RCC 7860 (cell line): ENCODE measurements at regions not wholly inside any gene's neighbourhood (a gene's known extent, or its start where the extent isn't known, plus 50 kb on each side); places are given as distances from the start of the nearest gene placed in this dataset.
"Not testable (repeated sequence)": the region's sequence is repeated elsewhere in the genome, so short reads cannot be mapped to it uniquely, and the experiment has no call there.

ENCODE experiments used
- DNase-seq: peaks from one replicate; pipeline ENCODE4 v3.0.0-alpha.2; 2015; ENCODE audit warnings: low spot score
- FAIRE-seq: peaks from 2 replicates; lab custom pipeline; 2012; peaks lifted over from hg19 to GRCh38; lab: Jason Lieb, UNC

DNA sequence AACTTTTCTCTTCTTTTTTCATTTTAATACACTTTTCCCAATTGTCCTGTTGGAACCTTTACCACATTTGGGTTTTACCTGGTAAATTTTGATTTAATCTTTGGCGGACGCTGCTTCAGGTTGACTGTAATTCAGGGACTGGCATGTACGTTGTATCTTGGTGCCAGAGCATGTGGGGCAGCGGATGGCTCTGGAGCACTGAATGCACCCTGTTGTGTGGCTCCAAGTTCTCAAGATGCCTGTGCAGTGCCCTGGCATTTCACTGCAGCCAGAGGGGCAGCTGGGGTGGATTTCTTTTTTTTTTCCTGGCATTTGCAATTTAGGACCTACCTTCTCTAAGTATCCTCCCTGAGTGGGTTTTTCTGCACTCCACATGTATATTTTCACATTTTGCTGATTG is 242.2 kb downstream of the BLID start:
- DNase-seq (no peak), FAIRE-seq (no peak)

DNA sequence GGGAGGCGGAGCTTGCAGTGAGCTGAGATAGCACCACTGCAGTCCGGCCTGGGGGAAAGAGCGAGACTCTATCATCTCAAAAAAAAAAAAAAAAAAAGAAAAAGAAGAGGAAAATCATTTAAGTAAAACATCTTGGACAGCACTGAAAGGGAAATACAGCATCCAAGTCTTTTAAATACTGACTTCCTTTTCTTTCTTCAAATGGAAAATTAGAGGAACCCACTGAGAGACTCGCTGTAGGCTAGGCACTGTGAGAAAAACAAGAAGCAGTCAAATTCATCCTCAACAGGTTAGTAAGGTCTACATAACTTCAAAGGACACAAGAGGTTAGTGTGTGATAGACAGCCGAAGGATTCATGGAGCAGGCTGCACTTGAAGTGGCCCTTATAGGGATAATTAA is 243.7 kb downstream of the BLID start:
- no peak for FAIRE-seq

DNA sequence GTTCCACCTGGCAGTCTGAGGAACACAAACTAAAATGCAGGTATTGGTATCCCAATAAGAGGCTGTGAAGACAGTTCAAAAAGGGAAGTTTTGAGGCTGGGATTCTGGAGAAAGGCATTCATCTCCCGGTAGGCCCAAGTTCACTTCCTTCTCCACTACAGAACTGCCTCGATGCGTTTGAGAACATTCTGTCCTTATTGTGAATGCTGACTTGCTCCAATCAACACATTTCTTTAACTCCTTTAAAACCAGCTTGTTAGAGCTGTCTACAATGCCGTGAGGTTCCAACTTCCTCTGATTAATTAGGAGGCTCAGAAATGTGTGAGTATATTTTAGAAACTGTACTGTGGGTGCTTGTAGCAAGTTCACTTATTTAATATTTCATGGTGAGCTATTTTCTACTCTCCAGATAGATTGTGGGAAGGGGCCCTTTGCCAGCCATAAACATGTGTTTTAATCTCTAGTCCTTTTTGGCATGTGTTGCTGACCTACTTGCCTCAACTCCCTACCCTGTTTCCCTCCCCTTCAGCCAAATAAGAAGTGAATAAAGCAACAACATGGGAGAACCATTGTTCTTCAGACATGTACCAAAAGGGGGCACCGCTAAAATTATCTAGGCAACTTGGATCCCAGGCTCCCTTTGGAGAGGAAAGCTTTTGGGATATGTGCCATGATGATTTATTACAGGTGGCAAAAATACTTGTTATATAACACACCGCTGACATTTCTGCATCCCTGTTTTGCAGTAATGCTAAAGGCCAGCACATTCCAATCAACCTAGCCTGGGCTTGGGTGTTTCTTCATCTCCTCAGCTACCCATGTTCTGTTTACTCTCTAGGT is 245.6 kb downstream of the BLID start:
- FAIRE-seq (no peak), DNase-seq (no peak)

More for the DNA sequence above, 243.7 kb downstream of the BLID start:
- no peak for DNase-seq

DNA sequence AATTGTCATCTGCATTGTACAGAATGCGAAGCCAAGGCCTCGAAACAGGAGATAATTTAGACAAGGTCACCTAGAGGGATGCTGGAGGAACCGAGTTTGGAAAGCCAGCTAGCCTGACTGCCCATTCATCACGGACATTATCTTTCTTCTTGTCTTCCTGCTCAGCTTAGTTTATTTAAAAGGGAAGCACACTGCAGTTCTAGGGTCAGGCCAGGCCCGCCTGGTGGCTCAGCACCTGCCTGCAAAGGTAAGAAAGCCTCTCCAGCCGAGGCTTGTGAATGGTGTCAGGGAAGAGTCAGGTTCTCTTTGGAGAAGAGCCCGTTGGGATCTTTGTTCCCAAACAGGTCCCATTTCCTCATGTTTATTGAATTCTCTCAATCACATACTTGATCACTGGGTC is 246.5 kb downstream of the BLID start:
- DNase-seq (no peak), FAIRE-seq (no peak)

DNA sequence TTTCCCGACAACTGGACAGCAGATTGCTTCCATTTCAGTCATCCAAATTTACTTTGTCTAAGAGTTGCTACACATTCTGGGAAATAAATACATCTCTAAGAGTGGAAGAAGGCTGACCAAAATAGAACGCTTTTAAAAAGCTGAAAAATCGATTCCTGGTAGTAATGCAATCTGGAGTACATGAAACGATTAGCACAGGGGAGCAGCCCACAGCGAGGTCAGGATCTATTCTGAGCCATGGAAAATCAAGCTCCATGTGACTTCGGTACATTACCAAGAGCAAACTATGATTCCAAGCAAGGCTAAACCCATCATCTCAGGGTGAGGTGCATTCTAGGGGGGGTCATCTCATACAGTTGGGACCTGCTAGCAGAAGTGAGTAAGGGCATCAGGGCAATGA is 249.3 kb downstream of the BLID start:
- no peak for DNase-seq
- FAIRE-seq: no peak

DNA sequence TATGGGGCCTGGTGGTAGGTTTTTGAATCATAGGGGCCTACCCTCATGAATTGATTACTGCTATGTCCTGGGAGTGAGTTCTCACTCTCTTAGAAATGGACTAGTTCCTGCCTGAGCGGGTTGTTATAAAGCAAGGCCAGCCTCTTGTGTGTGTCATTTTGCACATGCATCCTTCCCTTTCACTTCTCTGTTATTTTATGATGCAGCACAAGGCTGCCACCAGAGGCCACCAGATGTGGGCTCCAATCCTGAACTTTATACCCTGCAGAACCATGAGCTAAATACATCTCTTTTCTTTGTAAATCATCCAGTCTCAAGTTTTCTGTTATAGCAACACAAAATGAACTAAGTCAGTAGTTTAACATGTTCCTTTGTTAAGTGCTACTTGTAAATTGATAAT is 251.4 kb downstream of the BLID start:
- FAIRE-seq: no peak
- DNase-seq: no peak

DNA sequence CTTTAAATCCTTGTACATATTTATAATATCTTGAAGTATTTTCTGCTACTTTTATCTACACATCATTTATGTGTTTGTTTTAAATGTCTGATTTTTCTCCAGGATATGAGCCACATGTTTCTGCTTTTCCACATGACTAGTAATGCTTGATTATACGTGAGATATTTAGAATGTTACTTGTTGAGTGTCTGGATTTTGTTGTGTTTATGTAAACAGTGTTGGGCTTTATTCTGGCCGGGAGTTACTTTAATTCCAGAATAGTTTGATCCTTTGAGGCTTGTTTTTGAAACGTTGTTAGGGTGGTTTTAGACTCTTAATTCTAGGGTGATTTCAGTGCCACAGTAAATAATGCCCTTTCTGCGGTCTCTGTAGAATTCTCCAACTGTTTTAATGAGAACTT is 252.9 kb downstream of the BLID start:
- FAIRE-seq (no peak), DNase-seq (no peak)

DNA sequence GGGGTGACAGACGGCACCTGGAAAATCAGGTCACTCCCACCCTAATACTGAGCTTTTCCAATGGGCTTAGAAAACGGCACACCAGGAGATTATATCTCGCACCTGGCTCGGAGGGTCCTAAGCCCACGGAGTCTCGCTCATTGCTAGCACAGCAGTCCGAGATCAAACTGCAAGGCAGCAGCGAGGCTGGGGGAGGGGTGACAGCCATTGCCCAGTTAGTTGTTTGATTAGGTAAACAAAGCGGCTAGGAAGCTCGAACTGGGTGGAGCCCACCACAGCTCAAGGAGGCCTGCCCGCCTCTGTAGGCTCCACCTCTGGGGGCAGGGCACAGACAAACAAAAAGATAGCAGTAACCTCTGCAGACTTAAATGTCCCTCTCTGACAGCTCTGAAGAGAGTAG is 260.9 kb downstream of the BLID start:
- not testable (repeated sequence) for FAIRE-seq, DNase-seq

DNA sequence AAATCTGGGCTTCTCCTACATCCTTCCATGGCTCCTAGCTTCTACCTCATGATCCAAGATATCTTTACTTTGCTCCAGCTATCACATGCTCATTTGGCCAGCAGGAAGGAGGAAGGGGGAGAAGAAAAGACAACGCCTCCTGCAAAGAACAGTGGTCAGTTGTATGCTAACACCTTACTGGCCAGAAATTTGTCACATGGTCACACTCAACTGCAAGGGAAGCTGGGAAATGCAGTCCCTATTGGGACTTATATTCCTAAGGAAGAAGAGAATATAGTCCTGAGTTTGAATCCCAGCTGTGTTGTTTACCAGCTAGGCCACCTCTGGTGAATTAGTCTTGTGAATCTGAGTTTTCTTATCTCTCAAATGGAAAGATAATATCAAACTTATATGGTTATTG is 272.0 kb downstream of the BLID start:
- FAIRE-seq (no peak), DNase-seq (no peak)

DNA sequence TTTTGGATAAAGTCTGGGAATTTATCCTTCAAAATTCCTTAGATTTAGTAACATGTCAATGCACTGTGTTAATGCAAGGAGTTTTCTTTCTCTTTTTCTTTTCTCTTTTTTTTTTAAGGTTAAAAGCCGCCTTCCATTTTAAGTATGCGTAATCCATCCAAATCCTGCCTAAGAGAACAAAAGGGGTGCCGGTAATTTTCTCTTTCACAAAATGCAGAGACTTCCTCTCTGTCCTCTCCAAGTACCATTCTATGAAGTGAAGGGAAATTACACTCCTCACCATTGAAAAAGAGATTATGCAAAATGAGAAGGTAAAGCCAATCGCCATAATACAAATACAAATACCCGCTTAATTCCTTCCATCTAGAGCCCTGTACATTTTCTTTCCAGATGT is 273.8 kb downstream of the BLID start:
- FAIRE-seq (no peak), DNase-seq (no peak)

DNA sequence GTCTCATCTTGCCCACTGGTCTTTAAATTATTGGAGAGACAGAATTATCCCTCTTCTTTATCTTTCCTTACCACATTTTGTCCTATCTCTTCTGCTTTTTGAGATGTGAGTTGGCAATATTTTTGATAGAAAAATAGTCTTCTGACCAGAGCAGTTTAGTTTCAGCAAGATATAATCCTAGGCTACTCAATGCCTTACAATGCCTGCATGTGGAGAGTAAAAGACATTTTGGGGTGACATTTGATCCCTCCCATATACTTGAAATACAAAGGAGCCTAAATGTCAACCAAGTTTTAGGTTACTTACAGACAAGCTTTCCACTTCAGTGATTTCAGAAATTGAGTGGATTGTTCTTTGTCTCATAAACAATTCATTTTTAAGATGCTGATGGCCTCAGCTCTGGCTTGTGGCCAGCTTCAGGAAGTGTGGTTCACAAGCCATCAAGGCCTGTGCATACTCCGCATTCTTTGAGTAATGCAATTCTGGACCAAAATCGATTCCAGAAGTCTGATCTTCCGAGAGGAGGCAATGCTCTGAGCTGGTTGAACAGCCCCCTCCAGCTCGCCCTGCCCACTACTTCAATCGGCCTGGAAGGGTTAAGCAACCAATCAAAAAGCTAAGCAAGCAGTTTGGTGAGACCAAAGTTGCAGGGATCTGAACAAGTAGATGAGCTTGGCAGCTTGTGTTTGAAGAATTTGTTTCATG is 274.4 kb downstream of the BLID start:
- FAIRE-seq: no peak
- no peak for DNase-seq

DNA sequence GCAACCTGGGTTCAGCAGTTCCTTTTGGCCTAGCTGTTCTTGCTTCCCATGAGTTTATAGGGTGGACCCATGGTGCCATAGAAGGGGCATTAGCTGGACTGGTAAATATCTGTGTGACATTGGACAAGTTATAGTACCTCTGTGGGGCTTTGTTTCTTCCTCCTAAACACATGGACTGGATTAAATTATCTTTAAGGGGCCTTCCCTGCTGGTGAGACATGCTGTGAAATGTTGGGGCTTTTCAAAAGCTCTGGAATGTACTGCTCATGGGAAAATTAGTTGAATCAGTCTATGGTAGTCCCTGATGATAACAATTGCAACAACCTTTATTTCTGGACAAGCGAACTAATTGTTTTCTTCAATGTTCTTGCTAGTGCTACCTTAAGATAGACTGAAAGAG is 276.2 kb downstream of the BLID start:
- no peak for FAIRE-seq
- DNase-seq: no peak

DNA sequence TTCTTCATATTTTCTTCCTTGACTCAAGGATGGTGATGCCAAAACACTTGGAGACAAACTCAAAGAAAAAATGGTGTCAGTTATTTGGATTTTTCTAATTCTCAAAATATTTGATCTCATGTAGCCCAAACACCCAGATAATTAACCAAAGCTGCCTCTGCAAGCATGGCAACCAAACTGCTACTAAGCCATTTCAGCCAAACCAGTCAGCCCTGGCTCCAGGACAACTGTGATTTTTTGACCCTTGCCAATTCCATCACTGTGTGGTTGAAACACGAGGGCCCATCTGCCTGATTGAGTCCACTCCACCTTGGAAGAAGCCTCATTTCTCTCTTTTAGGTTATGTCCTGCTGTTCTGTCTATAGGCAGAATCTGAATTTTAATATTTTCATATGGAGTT is 277.4 kb downstream of the BLID start:
- DNase-seq (no peak), FAIRE-seq (no peak)

DNA sequence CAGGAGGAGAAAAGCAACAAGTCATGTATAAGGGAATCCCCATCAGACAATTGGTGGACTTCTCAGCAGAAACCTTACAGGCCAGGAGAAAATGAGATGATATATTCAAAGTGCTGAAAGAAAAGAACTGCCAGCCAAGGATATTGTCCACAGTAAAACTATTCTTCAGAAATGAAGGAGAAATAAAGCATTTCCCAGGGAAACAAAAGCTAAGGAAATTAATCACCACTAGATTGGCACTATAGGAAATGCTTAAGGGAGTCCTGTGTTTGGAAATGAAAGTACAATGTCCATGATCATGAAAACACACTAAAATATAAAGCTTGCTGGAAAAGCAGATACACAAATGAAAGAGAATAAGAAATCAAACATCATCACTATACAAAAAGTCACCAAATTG is 282.0 kb downstream of the BLID start:
- DNase-seq: no peak
- no peak for FAIRE-seq

DNA sequence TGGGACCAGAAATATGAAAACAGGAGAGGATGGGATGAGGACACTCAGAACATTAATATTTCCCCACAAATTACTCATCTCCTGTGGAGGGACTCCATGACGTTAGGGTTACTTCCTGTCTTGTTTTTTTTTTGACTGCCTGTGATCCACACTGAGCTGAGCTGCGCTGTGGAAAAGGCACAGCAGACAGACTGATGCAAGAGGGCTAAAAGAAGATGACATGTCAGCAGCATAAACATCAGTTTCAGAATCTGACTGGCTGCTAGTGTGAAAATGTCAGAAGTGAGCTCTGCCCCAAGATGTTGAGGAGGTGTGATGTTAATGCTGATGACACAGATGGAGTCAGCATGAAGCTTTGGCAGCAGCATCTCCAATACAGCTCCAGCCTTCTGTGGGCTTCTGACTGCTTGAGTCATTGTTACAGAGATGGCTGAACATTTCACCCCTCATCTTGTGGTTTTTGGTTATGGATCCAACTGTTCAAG is 286.8 kb downstream of the BLID start:
- no peak for FAIRE-seq
- peak; percentile 10 for DNase-seq

DNA sequence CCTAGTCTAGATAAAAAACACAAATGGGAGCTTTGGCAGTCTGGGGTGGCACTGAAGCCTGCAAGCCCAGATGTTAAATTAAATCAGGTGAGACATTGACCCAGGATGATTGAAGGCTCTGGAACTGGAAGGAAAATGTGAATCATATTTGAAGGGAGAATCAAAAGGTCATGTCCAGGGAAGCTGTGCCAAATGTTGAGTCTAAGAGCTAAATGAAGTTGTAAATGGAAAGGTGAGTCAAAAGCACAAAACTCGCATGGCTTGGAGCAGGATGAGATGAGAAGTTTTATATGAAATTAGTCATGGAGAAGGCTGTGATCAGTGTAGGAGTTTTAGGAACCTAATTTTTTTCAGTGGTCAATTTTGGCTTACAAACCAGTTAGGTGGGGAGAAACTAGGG is 301.1 kb downstream of the BLID start:
- FAIRE-seq (no peak), DNase-seq (no peak)

DNA sequence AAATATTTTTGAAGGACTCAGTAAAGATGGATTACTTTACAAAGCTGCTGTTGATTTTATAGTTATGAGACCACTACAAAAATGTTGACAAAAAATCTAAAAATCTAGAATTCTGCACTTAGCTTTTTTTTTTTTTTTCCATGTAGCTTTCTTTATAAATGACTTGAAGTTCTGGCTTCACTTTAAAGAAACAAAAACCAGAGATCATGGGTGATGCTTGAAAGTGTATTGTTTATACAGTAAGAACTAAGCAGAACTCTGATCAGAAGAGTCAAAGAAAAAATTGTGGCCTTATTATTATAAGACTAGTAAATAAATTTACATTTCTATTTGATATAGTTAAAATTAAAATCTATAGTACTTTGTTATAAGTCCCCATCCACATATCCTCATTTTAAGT is 301.7 kb downstream of the BLID start:
- DNase-seq (no peak), FAIRE-seq (no peak)

DNA sequence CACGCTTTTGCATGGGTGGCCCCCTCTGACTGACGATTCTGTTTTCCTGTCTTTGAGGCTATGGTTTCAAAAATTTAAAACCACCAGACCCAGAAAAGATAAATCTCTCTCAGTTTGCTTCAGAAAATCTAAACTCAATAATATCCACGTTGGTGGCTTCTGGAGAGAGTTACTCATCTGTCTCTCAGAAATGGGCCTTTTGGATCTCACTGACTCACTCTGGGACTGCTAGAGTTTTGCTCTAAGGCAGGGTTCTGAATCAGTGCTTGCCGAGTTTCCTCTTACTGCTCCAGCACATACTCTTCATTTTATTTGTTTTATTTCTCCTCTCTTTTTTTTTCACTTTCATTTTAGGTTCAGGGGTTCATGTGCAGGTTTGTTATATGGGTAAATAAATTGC is 305.7 kb downstream of the BLID start:
- FAIRE-seq: no peak
- no peak for DNase-seq

DNA sequence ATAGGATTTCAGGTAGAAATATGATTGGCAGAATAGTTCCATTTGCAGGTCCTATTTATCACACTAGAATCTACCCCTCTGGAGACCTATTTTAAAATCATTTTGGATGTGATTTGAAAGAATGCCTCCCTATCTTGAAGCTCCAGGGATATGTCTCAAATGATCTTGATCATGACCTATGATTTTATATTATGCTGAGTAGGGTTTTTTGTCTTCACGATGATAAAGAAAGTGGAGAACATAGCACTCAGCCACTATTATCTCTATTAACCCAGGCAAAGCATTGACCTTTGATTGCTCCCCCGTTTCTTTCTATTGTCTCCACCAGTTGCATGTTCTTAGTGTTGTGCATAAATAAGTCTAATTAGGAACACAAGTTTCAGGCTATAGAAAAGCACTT is 307.9 kb downstream of the BLID start:
- FAIRE-seq (no peak), DNase-seq (no peak)

DNA sequence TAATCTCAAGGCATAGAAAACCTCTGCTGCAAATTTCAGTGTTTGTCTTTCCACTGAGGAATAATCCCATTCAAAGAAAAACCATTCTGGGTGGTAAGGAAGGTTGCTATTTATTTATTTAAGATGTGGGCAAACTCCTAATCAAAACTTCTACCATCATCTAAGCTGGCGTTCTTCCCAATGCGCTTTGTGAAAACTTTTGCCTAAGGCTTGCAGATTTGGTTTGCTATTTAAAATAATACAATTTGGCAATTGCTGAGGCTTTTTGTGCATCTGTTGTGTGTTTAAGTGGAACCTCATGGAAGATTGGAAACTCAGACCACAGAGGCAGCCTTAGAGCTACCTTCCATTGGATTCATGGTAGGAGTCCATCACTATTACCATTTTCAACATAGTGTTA is 309.0 kb downstream of the BLID start:
- no peak for DNase-seq
- no peak for FAIRE-seq

DNA sequence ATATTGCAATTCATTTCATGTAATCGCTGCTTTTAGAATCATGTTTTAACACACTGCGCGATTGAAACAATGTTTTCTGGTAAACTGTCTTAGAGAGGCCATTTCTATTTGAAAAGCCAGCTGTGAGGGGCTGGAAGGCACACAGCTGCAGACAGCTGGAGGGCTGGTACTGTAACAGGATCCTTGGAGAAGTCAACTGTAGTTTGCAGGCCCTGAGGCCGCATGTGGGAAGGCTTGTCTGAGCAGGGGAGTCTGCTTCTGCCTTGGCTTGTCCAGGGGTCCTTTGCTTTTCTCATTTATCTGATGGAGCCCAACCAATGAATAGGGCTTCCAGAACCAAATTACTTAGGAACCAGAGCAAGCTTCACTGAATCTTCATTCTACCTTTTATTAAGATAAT is 313.5 kb downstream of the BLID start:
- FAIRE-seq (no peak), DNase-seq (no peak)

DNA sequence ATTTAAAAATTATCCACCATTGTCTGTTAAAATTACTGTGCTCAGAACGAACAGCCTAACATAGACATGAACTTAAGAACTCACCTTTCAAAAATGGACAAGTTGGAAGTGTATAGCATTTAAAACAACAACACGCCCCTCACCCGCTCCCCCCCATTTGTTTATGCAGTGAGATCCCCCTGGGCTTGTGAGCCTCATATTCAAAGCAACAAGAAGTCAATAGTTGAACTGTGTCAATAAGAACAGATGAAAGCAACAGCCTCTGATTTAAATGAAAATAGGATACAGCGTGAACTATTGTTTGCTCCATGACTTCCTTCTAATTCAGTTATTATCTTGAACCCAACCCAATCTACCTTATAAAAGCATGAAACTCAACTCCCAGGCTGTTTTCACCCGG is 314.2 kb downstream of the BLID start:
- DNase-seq: no peak
- no peak for FAIRE-seq

DNA sequence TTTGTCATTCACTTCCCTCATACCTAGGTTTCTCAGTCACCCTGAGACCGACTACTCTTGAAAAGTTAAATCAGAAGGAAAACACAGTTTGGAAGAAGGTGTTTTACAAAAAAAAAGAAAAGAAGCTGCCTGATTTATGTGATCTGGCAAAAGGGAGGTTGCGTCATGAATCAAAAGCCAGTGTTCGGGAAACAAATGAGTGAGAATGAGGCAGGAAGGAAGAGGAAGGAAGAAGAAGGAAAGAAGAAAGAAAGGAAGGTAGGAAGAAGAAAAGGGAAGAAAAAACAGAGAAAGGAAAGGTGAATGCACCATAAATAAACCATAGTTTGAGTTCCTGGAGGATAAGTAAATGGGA is 314.6 kb downstream of the BLID start:
- no peak for FAIRE-seq
- DNase-seq: no peak
